ENCODE measurements at regions not wholly inside any gene's neighbourhood (a gene's known extent, or its start where the extent isn't known, plus 50 kb on each side); places are given as distances from the start of the nearest gene placed in this dataset.
"Not testable (repeated sequence)": the region's sequence is repeated elsewhere in the genome, so short reads cannot be mapped to it uniquely, and the experiment has no call there.

DNA sequence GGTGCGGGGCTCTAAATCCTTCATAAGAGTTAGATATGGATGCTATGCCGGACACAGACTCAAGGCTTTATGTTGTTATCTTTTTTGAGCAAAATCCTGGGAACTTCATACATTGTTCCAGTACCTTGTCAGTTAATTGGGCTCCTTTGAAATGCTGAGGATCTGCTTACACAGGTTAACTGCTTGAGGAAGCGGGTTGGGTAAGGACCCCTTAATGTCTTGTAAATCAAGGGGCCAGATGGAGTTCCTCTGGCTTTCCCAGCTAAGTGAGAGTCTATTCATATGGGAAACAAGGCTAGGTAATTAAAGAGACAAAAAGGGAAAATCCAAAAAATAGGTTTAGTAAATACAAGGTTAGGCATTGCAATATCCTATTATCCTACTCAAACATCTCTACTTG, 141.5 kb downstream of the OR2B2 start:
- no peak for DNase-seq

DNA sequence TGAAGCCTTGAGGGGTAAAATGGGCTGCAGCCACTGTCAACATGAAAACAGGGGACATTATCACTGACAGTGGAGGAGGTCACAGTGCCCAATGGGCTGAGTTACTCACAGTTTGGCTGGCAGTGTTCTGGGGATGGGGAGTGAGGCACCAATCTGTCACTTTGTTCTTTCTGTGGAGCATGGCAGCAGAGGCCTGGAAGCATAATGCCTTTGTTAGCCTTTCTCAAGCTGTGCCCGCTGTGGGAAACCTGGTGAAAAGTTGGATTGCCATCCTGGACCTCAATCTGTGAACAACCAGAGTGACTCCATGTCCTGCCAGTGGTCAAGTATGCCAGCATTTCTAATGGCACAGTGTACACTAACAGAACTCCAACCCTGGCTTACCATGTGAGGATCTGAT, 143.6 kb downstream of the OR2B2 start:
- DNase-seq: no peak

DNA sequence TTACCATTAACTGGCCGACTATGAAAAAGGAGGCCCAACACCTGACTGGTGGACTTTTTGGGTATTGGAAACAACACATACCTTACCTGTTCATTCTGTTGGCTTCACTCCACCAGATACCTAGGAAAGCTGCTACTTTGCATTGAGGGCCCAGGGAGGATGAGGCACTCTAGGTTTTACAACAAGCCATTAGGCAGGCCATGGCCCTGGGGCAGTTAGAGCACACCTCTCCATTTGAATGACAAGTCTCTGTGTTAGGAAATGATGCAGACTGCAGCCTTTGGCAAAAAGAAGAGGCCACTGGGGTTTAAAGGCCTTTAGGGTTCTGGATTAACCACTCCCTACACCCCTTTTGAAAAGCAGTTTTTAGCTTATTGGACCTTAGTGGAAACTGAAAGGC, 144.3 kb downstream of the OR2B2 start:
- no peak for DNase-seq

DNA sequence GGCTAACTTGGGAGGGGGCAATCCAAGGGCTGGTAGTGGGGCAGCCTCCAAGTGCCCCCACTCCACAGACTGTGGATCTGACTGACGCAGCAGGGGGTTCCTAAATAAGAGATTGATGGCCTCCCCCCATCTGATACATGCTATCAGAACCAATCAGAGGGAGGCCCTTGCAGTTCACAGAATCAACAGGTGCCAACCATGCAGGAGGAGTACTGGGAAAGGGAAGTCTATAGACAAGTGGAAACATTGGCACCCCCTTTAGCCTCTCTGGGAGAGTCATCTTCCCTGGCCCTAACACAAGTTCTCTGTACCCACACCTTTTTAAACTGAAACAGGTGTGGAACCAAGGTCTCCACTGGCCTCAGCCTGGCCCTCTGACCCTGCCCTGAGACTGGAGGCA, 145.8 kb downstream of the OR2B2 start:
- no peak for DNase-seq

DNA sequence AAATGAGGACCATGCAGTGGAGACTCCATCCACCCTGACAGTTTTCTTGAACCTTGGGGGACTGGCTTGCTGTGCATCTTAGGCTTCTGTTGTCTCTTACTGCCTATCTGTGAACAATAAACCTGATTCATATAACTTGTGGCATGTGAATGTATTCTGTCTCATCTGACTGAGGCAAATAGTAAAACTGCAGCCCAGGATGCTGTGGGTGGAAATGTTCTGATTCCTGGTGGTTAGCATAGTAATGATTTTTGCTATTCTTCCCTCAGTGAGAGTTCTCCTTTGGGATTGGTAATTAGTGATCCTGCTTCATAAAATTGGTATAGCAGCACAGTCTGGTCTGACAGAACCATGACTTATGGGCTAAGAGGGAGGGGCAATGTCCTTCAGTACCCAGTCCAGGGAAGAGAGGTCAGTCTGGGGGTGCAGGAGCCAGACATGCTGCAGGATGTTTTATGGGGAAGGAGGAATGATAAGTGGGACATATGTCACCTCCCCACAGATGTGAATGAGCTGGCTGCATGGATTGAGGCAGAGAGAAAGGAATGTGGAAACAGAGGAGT, 147.1 kb downstream of the OR2B2 start:
- no peak for DNase-seq

DNA sequence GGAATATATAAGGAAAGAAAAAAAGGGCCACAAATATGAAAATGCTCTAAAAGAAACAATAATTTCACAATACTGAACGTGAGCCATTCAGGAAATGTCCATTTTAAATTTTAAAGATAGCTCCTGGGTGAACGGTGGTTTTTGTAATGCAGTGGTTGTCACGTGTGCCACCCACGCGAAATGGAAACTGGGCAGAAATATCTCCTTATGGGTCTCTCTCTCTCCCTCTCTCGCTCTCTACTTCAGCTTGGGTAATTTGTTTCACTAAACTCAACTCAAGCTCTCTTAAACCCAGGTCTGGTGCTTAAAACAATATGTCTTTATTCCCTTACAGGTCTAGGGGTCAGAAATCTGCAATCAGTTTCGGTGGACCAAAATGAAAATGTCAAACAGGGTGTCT, 150.8 kb downstream of the OR2B2 start:
- no peak for DNase-seq

DNA sequence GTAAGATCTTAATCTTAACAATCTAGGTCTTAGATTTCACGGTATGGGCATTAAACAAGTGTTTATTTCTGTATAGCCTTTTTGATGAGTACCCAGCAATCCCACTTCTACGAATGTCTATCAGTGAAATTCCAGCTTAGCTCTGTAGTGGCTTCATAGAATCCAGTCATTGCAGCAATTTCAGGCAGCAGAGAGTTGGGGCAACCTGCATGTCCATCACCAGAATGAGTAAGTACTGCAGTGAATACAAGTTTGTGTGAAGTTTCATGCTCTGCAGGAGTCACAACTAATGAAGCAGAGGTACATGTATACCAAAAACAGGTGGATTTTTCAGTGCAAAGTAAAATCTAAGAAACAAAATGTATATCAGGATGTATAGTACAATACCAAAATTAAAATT, 151.7 kb downstream of the OR2B2 start:
- no peak for DNase-seq

DNA sequence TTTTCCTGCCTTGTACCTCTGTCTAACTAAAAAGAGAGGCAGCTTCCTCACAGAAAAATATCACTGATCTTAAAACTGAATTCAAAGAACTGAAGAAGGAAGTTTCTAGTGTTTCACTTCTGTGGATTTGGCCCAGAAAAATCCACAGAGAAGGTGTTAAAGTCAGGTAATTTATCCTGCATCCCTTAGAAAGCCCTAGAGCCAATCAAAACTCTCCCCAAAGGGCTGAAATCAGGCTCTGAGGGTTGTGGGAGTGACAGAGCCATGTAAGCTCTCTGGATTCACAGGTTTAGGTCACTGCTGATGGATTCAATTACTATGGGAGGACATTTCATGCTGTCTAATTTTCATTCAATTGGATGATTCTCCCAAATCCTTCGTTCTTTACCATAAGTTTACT, 152.3 kb downstream of the OR2B2 start:
- no peak for DNase-seq

DNA sequence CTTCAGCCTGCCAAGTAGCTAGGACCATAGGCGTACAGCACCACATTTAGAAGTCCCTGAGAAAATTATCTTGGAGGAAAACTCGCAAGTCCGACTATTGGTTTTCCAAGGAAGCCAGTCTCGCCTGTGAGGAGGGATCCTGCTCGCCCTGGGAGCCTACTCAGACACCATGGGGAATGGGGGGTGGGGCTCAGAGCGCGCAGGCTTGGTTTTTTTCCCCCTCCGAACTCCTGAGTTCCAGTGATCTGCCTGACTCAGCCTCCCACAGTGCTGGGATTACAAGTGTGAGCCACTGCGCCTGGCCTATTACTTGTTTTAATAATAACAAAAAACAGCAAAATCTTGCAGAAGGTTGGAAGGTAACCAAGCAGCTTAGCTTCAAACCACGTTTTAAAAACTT, 153.7 kb downstream of the OR2B2 start:
- DNase-seq: no peak

DNA sequence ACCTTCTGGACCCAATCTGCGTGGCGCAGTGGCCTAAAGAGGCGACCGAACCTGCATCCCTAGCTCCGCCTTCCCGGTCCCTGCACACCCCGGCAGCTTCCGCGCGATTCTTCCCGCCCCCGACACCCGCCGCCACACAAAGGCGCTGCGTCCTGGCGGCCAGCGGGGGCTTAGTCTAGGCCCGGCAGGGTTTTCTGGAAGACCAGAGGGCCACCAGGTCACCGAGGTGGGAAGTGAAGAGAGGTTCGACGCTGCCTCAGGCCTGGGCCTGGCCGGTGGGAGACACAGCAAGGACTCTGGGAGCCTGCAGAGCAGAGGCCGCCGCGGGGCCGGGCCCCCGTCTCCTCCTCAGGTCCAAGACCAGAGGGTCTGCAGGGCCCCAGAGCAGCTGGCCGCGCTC, 154.9 kb downstream of the OR2B2 start:
- DNase-seq: no peak

DNA sequence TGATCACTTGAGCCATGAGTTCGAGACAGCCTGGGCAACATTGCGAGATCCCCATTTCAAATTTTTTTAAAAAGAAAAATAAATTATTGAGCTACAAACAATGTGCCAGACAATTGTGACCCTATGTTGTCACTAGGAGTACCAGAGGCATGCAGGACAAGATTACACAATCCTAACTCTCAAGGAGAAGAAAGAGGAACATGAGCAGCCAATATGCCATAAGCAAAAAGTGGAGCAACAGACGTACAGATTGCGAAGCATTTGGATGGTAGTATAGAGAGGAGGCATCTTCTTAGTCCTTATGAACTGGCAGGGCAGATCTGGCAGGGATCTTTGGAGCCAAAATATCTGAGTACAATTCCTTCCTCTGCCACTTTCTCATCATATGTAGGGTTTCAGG, 156.4 kb downstream of the OR2B2 start:
- no peak for DNase-seq

DNA sequence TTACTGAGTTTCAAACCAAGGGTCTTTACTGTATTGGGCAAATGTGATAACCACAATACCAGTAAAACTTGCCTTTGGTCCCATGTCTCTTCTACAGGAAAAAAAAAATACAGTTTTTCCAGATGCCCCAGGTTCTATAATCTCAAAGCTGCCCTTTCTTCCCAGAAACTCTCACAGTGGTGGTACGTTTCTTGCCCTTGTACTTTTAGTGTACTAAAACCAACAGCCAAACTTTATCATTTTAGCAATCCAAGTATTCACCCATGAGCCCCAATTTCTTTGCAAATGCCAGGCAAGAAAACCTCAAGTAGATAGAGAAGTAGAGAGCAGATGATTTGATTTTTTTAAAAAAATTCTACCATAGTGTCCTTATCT, 157.8 kb downstream of the OR2B2 start:
- DNase-seq: no peak

DNA sequence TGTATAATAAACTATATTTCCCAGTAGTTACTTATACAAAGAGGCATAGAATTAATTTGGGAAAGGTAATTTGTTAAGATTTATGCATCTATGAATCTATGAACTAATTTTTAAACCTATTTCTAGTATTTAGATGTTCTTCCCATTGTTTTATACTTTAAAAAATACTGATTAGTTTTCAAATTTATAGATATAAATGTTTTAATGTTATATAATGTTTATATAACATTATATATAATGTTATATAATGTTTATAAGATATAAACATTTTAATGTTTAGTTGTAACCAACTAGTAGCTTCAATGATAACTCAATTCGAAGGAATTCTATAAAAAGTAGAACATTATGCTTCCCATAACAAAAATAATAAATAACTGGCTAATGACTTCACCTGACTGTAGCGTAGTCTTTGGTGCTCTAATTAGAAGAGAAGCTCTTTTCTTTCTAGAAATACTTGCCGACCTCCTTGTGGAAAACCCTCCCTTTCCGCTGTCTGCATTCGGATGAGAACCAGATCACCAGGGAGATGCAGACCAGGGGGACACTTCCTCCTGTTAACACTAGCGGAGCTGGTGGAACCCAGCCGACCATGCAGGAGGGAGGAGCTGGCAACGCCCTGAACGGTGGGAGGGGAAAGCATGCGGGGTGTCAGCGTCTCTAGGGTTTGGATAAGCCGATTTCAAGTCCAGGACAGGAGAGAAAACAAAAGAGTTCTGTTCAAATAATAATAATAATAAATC, 158.4 kb downstream of the OR2B2 start:
- peak; percentile 93 for DNase-seq

DNA sequence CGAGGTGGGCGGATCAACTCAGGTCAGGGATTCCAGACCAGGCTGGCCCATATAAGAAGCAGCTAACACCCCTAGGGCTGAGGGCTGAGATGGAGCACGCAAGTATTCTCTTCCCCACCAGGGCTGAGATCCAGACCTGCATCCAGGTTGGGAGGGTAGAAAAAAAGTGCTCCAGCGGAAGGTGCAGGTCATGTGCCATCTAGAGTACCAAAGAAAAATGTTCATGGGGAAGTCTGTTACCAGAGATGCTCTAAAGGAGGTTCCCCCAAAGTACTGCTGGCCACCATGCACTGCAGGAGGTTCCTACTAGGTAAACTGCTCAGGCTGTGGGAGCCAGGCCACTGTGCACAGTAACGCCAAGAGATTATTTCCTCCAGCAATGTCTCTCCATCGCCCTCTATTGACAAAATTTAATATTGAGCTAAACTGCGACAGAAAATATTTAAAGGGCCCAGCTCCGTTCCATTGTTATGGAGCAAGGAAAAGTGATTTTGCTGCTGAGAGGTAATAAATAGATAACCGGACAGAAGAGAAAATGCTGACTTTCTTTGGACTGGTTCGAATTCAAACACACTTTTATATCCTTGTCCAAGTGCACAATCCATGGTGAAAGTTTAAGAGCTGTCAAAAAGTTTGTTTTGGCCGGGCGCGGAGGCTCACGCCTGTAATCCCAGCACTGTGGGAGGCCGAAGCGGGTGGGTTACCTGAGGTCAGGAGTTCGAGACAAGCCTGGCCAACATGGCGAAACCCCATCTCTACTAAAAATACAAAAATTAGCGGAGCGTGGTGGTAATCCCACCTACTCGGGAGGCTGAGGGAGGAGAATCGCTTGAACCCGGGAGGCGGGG, 159.9 kb downstream of the OR2B2 start:
- peak; percentile 91 for DNase-seq

DNA sequence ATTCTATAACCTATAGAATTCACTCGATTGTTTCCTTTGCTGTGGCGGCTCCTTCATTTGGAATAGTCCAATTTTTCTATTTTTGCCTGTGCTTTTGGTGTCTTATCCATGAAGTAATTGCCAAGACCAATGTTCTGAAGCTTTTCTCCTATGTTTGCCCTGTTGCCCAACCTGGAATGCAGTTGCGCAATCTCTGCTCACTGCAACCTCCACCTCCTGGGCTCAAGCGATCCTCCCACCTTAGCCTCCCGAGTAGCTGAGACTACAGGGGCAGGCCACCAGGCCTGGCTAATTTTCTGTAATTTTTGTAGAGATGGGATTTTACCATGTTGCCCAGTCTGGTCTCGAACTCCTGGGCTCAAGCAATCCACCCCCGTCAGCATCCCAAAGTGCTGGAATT, 163.5 kb downstream of the OR2B2 start:
- DNase-seq: no peak

DNA sequence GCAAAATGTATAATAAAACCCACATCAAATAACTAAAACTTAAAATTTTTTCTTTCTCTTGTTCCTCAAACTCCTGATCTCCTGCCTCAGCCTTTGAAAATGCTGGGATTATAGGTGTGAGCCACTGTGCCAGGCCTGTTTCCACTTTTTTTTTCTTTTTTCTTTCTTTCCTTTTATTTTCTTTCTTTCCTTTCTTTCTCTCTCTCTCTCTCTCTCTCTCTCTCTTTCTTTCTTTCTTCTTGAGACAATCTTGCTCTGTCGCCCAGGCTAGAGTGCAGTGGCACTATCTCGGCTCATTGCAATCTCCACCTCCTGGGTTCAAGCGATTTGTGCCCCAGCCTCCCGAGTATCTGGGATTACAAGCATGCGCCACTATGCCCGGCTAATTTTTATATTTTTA, 164.6 kb downstream of the OR2B2 start:
- no peak for DNase-seq

DNA sequence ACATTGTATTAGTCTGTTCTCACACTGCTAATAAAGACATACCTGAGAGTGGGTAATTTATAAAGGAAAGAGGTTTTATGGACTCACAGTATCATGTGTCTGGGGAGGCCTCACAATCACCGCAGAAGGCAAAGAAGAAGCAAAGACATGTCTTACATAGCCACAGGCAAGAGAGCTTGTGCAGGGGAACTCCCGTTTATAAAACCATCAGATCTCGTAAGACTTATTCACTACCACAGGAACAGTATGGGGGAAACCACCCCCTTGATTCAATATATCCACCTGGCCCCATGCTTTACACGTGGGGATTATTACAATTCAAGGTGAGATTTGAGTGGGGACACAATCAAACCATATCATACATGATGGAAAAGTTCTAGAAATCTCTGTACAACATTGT, 165.3 kb downstream of the OR2B2 start:
- DNase-seq: not testable (repeated sequence)

DNA sequence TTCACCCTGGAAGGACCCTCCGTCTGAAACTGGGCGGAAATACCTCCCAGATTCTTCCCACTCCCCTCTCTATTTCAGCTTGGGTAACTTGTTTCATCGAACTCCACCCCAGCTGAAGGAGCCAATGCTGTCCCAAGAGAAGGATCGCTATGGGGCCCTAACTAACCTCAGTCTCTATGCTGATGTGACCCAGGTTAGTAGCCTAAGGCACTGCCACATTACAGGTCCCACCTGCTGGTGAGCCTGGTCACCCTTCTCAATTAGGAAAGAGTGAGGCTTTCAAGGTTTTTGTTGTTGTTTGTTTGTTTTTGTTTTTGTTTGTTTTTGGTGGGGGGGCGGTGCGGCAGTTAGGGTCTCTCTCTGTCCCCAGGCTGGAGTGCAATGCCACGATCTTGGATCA, 168.4 kb downstream of the OR2B2 start:
- no peak for DNase-seq

DNA sequence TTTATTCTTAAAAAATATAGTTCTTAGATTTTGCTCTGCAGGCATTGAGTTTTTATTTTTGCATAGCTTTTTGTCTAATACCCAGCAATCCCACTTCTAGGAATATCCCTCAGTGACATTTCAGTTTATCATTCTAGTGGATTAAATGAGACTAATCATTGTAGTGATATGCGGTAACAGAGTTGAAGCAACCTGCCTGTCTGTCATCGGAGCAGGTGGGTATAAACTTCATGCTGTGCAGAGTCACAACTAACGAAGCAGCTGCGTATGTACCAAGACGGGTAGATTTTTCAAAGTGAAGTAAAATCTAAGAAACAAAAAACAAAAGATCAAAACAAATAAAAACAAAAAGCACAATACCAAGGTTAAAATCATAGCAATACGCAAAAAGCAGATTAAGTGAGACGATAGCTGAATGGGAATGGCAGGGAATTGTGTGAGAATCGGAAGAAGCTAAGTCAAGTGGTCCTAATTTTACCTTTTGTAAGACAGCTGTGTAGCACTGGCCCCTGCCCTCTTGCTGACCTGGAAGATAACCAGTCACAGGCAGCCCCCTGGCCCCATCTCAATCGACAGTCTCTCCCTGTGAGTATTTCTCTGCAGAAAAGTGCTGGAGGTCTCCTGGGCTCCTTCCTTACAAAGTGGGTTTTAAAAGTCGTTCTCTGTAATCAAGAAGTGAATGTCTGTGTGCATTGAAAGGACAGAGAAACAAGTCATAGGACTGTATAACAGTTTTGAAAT, 169.2 kb downstream of the OR2B2 start:
- no peak for DNase-seq

DNA sequence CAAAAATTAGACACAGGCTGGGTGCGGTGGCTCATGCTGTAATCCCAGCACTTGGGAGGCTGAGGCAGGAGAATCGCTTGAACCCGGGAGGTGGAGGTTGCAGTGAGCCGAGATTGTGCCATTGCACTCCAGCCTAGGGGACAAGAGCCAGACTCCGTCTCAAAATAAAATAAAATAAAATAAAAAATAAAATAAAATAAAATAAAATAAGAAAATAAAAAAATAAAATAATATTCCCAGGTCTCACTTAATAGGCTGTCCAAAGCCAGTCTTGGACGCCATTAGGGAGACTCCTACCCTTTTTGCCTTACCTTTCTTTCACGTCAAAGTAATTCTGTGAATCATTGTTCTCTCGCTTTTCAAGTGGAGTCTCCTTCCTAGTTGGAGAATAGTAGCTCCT, 172.3 kb downstream of the OR2B2 start:
- not testable (repeated sequence) for DNase-seq

DNA sequence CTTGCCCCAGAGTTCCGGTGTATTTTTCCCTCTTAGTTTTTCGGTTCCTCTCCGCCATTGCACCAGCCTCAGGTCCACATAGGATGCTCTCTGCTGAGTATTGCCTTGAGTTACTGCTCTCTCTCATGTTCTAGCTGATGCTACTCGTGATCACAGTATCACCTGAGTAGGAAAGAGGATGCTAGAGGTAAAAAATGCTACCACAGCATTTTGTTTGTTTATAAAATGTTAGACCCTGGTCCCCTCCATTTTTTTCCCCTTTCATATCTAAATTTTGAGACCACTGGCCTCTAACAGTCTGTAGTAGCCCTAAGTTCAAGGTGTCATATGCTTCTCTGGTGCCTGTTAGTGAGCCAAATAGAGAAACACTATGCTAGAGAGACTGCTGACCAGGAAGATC, 175.5 kb downstream of the OR2B2 start:
- no peak for DNase-seq

DNA sequence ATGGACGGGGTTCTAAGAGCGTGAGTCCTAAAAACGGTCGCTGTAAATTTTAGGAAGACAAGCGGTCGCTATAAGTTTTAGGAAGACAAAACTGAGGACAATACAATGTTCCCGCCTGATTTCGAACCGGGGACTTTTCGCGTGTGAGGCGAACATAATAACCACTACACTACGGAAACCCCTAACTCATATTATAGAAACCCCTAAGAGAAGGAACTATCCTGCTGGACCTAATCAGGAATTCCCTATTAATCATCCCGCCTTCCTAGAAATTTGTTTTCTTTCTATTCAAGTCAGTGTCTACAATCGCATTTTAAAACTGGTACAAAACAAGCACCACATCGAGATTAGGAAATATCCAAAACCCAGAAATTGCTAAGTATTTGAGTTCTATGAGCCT, 183.8 kb downstream of the OR2B2 start:
- DNase-seq: no peak

DNA sequence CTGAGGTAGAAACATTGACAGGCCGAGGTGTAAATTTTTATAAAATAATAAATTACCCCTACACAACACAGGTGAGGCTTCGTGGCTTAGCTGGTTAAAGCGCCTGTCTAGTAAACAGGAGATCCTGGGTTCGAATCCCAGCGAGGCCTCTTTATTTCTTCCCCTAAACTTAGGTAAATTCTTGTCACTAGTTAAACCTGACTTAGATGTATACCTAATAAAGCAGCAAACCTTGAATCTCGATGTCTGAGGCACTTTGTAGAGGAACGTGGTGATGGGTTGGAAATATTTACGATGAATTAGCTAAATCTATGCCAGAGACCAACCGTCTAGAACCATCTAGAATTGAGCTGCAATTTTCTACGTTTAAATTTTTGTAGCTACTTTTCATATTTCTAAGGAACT, 185.6 kb downstream of the OR2B2 start:
- no peak for DNase-seq
